NCI-H82 treated with DMSO at 0.1 percent for 48 hours (cell line): ENCODE measurements at regions not wholly inside any gene's neighbourhood (a gene's known extent, or its start where the extent isn't known, plus 50 kb on each side); places are given as distances from the start of the nearest gene placed in this dataset.

Source experiments
- DNase-seq: peaks from one replicate; lab custom pipeline; 2025; ENCODE audit not compliant: unreplicated experiment; lab: John Stamatoyannopoulos, UW

DNA sequence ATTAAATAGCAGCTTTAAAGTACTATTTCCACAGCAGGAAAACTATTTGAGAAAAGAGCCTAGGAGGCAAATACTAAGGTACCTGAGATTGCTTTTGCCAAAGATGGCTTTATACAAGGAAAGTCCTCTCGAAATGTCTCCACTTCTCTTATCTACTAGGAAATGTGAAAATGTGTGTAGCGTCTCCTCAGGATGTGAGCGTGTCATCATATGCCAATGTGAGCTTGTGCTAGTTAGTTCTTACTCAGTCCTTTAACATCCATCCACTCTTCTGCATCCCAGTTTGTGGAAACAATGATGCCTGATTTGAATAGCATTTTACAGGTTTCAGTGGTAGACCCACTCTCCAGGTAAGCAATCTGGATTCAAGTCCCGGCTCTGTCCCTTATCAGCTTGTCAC is 421.0 kb downstream of the DYNC2H1 start:
- DNase-seq, result no peak

GRCh38 chr11:103532133-103532788 is 423.0 kb downstream of the DYNC2H1 start:
- DNase-seq, result no peak

DNA sequence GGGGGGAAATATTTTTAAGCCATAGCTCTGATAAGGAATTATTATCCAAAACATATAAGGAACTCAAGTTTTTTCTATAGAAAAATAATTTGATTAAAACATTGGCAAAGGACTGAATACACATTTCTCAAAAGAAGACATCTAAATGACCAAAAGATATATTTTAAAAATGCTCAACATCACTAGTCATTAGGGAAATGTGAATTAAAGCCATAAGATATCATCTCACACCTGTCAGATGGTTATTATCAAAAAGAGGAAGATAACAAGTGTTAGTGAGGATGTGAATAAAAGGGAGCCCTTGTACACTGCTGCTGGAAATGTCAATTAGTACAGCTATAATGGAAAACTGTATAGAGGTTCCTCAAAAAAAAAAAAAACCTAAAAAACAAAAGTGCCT is 425.0 kb downstream of the DYNC2H1 start:
- DNase-seq, result no peak

- DNase-seq, result no peak
Measured at GRCh38 chr11:103534959-103535358, 425.7 kb downstream of the DYNC2H1 start.

DNA sequence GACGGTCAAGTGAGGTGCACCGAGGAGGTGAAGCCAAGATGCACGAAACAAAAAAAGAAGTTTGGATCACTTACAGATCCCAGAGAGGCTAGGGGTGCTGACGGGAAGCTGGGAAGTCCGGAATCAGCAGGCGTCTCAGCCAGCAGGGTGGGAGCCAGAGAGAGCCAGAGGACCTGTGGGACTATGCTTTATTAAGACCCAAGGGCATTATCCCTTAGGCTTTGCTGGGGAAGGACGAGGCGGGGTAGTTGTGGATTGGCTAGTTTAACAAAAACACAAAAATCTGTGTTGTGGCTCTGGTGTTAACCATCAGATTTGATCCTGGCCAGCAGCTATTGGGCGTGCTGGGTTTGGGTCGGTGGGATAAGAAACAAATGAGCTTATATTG is 427.1 kb downstream of the DYNC2H1 start:
- DNase-seq, result peak; percentile 69

DNA sequence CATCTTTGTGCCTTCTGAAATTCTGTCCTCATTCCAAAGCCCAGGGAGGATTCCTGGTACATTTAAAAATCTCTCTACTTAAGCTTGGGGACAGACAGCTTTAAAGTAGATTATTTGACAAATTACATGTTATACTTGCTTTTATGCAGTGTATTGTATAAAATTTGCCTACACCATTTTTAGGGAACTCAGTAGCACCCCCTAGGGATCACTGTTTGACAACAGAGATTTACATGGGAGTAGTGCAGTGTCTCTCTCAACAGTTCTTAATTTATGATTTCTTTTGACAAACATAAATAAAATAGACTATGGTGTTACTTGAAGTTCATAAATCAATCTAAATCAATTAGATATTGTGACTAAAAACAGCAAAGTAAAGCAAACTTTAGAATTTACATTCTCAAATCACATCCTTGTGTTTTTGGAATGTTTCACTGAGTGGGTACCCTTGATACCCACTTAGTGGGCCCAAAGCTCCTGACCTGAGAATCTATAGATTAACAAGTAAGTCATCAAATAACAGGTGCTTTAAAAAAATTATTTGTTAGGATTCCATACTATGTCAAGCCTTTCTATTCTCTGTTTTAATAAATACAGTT is 428.8 kb downstream of the DYNC2H1 start:
- peak; percentile 26 for DNase-seq

DNA sequence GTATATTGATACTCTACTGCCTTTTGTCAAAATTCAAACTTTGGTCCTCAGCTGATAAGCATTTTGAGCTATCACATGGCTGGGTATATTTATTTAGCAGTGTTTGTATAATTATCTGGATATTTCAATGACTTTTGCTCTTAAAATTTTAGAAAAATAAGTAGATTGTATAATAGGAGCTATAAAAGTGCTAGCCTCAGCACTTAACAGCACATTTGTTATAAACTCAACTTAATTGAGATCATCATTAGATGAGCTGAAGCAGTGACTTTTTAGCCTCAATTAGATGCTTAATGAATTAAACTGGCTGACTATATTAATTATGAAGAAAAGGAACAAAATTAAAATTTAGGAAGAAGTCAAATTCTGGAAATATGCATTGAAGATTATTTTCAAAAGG is 429.9 kb downstream of the DYNC2H1 start:
- no peak for DNase-seq

- DNase-seq, result no peak
Measured at GRCh38 chr11:103541186-103541795, 432.1 kb downstream of the DYNC2H1 start.

DNA sequence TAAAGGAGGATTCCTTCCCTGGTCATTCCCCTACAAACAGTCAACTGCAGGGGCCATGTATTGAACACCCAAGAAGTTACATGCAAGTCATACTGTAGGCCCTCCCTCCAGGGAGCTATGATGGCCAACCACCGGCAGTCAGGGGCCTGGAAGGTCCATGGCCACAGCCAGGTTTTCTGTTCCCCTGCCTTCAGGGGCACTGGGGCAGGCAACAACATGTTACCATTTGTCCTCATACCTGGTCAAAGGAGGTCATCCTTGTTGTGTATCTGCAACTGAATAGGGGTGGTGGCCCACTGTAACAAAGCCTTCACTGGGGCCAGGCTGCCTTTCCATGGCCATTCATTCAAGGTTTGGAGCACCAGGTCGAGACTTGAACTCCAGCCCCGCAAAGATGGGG is 433.6 kb downstream of the DYNC2H1 start:
- no peak for DNase-seq

- DNase-seq, result no peak
Measured at GRCh38 chr11:103543456-103543855, 434.2 kb downstream of the DYNC2H1 start.

GRCh38 chr11:103544874-103545273 is 435.6 kb downstream of the DYNC2H1 start:
- DNase-seq, result no peak

GRCh38 chr11:103545551-103545950 is 436.3 kb downstream of the DYNC2H1 start:
- DNase-seq, result no peak

DNA sequence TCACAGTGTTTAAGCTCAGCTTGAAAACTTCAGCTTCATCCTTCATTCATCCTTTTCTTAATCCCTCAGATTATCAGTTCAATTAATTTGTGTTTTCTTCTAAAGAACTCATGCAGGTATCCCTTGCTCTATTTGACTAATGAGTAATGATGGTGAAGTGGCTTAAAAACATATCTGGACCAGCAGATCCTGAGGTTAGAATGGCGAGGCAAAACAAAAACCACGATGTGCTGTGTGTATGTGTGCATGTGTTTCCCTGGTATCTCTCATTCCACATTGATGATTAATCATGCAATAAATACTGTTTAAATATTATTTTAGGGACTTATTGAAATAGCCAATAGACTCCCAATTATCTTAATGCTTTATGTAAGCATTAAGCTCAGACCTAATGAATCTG is 437.0 kb downstream of the DYNC2H1 start:
- no peak for DNase-seq

- DNase-seq, result no peak
Measured at GRCh38 chr11:103547024-103547423, 437.8 kb downstream of the DYNC2H1 start.

DNA sequence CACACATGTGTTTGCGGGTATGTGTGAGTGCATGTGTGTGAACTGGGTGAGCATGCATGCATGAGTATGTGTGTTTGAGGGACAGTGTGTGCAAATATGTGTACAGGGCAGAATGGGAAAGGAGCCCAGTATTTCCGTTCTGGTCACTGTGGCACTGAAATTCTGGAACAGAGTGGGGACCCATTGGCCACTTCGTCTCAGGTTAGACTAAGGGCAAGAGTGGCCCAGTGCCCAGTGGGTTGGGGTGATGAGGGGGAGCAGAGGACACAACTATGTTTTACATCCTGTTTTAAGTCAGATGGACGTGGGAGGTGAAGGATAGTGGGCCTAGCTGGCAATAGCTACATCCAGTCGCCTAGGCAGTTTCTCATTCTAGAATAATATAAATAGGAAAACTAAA is 438.5 kb downstream of the DYNC2H1 start:
- DNase-seq, result no peak

- DNase-seq, result no peak
Measured at GRCh38 chr11:103548838-103549237, 439.6 kb downstream of the DYNC2H1 start.

GRCh38 chr11:103550811-103551210 is 441.6 kb downstream of the DYNC2H1 start:
- DNase-seq, result no peak

GRCh38 chr11:103552086-103552485 is 442.9 kb downstream of the DYNC2H1 start:
- no peak for DNase-seq

DNA sequence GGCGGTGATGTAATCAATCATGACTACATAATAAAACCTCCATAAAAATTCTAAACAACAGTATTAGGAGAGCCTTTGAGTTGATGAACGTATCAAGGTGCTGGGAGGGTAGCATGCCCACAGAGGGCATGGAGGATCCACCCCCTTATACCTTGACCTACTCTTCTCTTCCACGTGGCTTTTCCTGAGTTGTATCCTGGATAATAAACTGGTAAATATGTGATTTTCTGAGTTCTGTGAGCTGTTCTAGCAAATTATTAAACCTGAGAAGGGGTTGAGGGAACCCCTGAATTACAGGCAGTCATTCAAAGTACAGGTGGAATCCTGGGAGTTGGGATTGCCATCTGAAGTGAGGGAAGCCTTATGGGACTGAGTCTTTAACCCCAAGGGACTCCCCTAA is 446.9 kb downstream of the DYNC2H1 start:
- DNase-seq, result no peak

GRCh38 chr11:103566116-103566515 is 456.9 kb downstream of the DYNC2H1 start:
- no peak for DNase-seq

GRCh38 chr11:103581760-103582159 is 454.7 kb upstream of the DDI1 start:
- no peak for DNase-seq

DNA sequence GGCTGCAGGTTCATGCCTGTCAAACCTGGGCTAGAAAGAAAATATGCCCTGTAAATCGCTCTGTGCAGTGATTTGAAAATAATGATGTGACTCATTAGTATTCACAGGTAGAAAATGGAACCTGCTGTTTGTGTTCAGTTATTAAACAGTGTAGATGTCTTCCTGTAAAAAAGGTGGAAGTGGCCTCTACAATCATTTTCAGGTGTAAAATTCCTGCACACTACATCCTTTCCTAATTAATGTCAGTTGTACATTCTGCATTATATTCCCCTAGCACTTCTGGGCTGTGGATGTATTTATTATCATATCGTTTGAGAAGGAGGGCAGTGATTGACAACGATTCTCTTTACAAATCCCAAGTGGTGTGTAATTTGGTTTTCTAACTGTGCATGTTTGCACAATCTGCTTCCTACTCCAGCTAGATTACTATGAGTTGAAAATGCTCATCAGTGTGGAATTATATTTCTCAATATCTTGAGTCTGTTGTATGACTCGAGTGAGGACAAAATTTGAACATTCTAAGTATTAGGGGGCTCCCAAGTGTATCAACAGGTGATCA is 454.0 kb upstream of the DDI1 start:
- no peak for DNase-seq
